SK-N-SH treated with all-trans-retinoic acid at 6 μM for 48 hours (cell line): ENCODE measurements at regions not wholly inside any gene's neighbourhood (a gene's known extent, or its start where the extent isn't known, plus 50 kb on each side); places are given as distances from the start of the nearest gene placed in this dataset.
A peak's percentile ranks its signal among the peaks of the same experiment; 100 is the strongest.

Experiments
- ATAC-seq: fragments of 200-7000 bp; cut with Tn5 transposase; 3 replicates; pipeline ENCODE4 v1.9.1; 2020; ENCODE audit warnings: mild to moderate bottlenecking, moderate library complexity
- BACH2 ChIP-seq: fragments of 250-450 bp; sonication (Bioruptor Pico); IDR thresholded peaks from 2 replicates; pipeline ENCODE4 v1.9.0; 2021; ENCODE audit warnings: mild to moderate bottlenecking, borderline replicate concordance
- CSDC2 ChIP-seq: fragments of 250-450 bp; sonication (Bioruptor Pico); IDR thresholded peaks from 2 replicates; pipeline ENCODE4 v1.5.0; 2020; ENCODE audit warnings: mild to moderate bottlenecking, moderate library complexity
- GLIS3 ChIP-seq: fragments of 250-450 bp; sonication (Bioruptor Pico); IDR thresholded peaks from 2 replicates; pipeline ENCODE4 v1.5.0; 2020; ENCODE audit warnings: mild to moderate bottlenecking, moderate library complexity
- ISL1 ChIP-seq: fragments of 250-450 bp; sonication (Bioruptor Pico); IDR thresholded peaks from 2 replicates; pipeline ENCODE4 v2.1.2; 2022; ENCODE audit warnings: mild to moderate bottlenecking, moderate library complexity
- OSR1 ChIP-seq: fragments of 250-450 bp; sonication (Bioruptor Pico); IDR thresholded peaks from 2 replicates; pipeline ENCODE4 v1.8.0; 2022; ENCODE audit warnings: moderate library complexity, mild to moderate bottlenecking, inconsistent platforms
- PPARA ChIP-seq: fragments of 250-450 bp; sonication (Bioruptor Pico); IDR thresholded peaks from 2 replicates; pipeline ENCODE4 v1.5.0; 2020; ENCODE audit warnings: mild to moderate bottlenecking, borderline replicate concordance
- RARB ChIP-seq: fragments of 250-450 bp; sonication (Bioruptor Pico); IDR thresholded peaks from 2 replicates; pipeline ENCODE4 v1.8.0; 2021; ENCODE audit warnings: mild to moderate bottlenecking, moderate library complexity
- SNAI2 ChIP-seq: fragments of 250-450 bp; sonication (Bioruptor Pico); IDR thresholded peaks from 2 replicates; pipeline ENCODE4 v1.5.0; 2020; ENCODE audit warnings: mild to moderate bottlenecking, moderate library complexity
- TCF4 ChIP-seq: fragments of 250-450 bp; sonication (Bioruptor Pico); IDR thresholded peaks from 2 replicates; pipeline ENCODE4 v1.8.0; 2021; ENCODE audit warnings: mild to moderate bottlenecking, moderate library complexity, borderline replicate concordance
- TOX ChIP-seq: fragments of 250-450 bp; sonication (Bioruptor Pico); IDR thresholded peaks from 2 replicates; pipeline ENCODE4 v1.8.0; 2021; ENCODE audit warnings: mild to moderate bottlenecking, moderate library complexity, borderline replicate concordance
- ZFP3 ChIP-seq: fragments of 250-450 bp; sonication (Bioruptor Pico); IDR thresholded peaks from 2 replicates; pipeline ENCODE4 v1.5.0; 2020; ENCODE audit warnings: mild to moderate bottlenecking, moderate library complexity
- ZNF565 ChIP-seq: fragments of 450-650 bp; formaldehyde crosslinking; conservative IDR thresholded peaks from 2 replicates; pipeline ENCODE4 v1.5.0; 2020; ENCODE audit warnings: low read depth, mild to moderate bottlenecking, moderate library complexity
- ZNF70 ChIP-seq: fragments of 450-650 bp; formaldehyde crosslinking; IDR thresholded peaks from 2 replicates; pipeline ENCODE4 v1.5.0; 2020; ENCODE audit warnings: mild to moderate bottlenecking, moderate library complexity
- ZNF8 ChIP-seq: fragments of 450-650 bp; formaldehyde crosslinking; IDR thresholded peaks from 2 replicates; pipeline ENCODE4 v1.5.0; 2020; ENCODE audit warnings: mild to moderate bottlenecking, moderate library complexity
- TF ChIP-seq, protein P1 (sequence below): fragments of 250-450 bp; sonication (Bioruptor Pico); IDR thresholded peaks from 2 replicates; pipeline ENCODE4 v1.5.1; 2021; ENCODE audit warnings: mild to moderate bottlenecking, moderate library complexity
- TF ChIP-seq, protein P2 (sequence below): fragments of 250-450 bp; sonication (Bioruptor Pico); IDR thresholded peaks from 2 replicates; pipeline ENCODE4 v1.5.1; 2020; ENCODE audit warnings: low read depth, mild to moderate bottlenecking, moderate library complexity
- TF ChIP-seq, protein P3 (sequence below): fragments of 250-450 bp; sonication (Bioruptor Pico); IDR thresholded peaks from 2 replicates; pipeline ENCODE4 v1.5.0; 2020; ENCODE audit warnings: mild to moderate bottlenecking, moderate library complexity
- TF ChIP-seq, protein P4 (sequence below): fragments of 250-450 bp; sonication (Bioruptor Pico); IDR thresholded peaks from 2 replicates; pipeline ENCODE4 v1.8.0; 2021; ENCODE audit warnings: low read depth, mild to moderate bottlenecking, moderate library complexity, borderline replicate concordance
- TF ChIP-seq, protein P5 (sequence below): fragments of 250-450 bp; sonication (Bioruptor Pico); IDR thresholded peaks from 2 replicates; pipeline ENCODE4 v1.8.0; 2020; ENCODE audit warnings: mild to moderate bottlenecking, moderate library complexity, borderline replicate concordance

DNA sequence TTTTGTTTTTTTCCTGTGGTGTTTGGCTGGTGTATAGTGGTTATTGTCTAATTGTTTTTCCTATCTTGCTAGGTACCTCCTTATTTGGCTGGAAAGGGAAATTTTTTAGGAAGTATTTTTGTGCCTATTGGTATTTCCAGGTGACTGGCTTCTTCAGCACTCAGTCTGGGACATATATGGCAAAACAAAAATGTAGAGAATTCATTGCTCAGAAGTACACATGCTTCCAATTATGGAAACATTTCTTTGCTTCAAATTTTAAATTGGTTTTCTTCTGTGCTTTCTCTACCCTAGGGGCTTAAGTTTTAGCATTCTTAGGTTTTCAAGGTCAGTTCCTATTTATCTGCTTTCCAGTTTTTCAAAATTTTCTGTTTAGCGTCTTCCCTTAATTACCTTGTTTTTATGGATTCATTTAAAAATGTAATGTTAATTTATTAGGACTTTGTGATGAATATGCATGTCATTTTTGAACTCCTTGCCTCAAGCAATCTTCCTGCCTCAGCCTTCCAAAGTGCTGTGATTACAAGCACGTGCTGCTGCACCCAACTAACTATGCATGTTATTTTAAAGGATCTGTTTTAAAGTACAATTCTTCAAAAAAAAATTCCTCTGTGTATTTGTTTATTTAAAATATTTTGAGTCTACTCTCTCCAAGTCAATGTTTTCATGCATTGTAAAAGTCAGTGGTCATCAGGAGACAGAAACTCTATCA is 231.9 kb upstream of the DPPA4 start:
- peak; percentile 85 for ATAC-seq
- TF ChIP-seq TCF4 (CRISPR knock-in tag), result no peak
- no peak for TF ChIP-seq GLIS3 (CRISPR knock-in tag)
- TF ChIP-seq ZNF8 (CRISPR knock-in tag), result no peak
- TF ChIP-seq ZNF70 (CRISPR knock-in tag), result no peak
- no peak for TF ChIP-seq ZFP3 (CRISPR knock-in tag)
- TF ChIP-seq, protein P1, sequence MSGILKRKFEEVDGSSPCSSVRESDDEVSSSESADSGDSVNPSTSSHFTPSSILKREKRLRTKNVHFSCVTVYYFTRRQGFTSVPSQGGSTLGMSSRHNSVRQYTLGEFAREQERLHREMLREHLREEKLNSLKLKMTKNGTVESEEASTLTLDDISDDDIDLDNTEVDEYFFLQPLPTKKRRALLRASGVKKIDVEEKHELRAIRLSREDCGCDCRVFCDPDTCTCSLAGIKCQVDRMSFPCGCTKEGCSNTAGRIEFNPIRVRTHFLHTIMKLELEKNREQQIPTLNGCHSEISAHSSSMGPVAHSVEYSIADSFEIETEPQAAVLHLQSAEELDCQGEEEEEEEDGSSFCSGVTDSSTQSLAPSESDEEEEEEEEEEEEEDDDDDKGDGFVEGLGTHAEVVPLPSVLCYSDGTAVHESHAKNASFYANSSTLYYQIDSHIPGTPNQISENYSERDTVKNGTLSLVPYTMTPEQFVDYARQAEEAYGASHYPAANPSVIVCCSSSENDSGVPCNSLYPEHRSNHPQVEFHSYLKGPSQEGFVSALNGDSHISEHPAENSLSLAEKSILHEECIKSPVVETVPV (CRISPR knock-in tag), result no peak
- TF ChIP-seq, protein P2, sequence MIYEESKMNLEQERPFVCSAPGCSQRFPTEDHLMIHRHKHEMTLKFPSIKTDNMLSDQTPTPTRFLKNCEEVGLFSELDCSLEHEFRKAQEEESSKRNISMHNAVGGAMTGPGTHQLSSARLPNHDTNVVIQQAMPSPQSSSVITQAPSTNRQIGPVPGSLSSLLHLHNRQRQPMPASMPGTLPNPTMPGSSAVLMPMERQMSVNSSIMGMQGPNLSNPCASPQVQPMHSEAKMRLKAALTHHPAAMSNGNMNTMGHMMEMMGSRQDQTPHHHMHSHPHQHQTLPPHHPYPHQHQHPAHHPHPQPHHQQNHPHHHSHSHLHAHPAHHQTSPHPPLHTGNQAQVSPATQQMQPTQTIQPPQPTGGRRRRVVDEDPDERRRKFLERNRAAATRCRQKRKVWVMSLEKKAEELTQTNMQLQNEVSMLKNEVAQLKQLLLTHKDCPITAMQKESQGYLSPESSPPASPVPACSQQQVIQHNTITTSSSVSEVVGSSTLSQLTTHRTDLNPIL (CRISPR knock-in tag), result no peak
- TF ChIP-seq TOX (CRISPR knock-in tag), result no peak
- no peak for TF ChIP-seq SNAI2 (CRISPR knock-in tag)
- TF ChIP-seq, protein P3, sequence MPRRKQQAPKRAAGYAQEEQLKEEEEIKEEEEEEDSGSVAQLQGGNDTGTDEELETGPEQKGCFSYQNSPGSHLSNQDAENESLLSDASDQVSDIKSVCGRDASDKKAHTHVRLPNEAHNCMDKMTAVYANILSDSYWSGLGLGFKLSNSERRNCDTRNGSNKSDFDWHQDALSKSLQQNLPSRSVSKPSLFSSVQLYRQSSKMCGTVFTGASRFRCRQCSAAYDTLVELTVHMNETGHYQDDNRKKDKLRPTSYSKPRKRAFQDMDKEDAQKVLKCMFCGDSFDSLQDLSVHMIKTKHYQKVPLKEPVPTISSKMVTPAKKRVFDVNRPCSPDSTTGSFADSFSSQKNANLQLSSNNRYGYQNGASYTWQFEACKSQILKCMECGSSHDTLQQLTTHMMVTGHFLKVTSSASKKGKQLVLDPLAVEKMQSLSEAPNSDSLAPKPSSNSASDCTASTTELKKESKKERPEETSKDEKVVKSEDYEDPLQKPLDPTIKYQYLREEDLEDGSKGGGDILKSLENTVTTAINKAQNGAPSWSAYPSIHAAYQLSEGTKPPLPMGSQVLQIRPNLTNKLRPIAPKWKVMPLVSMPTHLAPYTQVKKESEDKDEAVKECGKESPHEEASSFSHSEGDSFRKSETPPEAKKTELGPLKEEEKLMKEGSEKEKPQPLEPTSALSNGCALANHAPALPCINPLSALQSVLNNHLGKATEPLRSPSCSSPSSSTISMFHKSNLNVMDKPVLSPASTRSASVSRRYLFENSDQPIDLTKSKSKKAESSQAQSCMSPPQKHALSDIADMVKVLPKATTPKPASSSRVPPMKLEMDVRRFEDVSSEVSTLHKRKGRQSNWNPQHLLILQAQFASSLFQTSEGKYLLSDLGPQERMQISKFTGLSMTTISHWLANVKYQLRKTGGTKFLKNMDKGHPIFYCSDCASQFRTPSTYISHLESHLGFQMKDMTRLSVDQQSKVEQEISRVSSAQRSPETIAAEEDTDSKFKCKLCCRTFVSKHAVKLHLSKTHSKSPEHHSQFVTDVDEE (CRISPR knock-in tag), result no peak
- TF ChIP-seq, protein P4, sequence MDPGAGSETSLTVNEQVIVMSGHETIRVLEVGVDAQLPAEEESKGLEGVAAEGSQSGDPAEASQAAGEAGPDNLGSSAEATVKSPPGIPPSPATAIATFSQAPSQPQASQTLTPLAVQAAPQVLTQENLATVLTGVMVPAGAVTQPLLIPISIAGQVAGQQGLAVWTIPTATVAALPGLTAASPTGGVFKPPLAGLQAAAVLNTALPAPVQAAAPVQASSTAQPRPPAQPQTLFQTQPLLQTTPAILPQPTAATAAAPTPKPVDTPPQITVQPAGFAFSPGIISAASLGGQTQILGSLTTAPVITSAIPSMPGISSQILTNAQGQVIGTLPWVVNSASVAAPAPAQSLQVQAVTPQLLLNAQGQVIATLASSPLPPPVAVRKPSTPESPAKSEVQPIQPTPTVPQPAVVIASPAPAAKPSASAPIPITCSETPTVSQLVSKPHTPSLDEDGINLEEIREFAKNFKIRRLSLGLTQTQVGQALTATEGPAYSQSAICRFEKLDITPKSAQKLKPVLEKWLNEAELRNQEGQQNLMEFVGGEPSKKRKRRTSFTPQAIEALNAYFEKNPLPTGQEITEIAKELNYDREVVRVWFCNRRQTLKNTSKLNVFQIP (CRISPR knock-in tag), result no peak
- TF ChIP-seq PPARA (CRISPR knock-in tag), result no peak
- no peak for TF ChIP-seq RARB
- TF ChIP-seq OSR1 (CRISPR knock-in tag), result no peak
- no peak for TF ChIP-seq ZNF565 (CRISPR knock-in tag)
- TF ChIP-seq, protein P5, sequence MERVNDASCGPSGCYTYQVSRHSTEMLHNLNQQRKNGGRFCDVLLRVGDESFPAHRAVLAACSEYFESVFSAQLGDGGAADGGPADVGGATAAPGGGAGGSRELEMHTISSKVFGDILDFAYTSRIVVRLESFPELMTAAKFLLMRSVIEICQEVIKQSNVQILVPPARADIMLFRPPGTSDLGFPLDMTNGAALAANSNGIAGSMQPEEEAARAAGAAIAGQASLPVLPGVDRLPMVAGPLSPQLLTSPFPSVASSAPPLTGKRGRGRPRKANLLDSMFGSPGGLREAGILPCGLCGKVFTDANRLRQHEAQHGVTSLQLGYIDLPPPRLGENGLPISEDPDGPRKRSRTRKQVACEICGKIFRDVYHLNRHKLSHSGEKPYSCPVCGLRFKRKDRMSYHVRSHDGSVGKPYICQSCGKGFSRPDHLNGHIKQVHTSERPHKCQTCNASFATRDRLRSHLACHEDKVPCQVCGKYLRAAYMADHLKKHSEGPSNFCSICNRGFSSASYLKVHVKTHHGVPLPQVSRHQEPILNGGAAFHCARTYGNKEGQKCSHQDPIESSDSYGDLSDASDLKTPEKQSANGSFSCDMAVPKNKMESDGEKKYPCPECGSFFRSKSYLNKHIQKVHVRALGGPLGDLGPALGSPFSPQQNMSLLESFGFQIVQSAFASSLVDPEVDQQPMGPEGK (CRISPR knock-in tag), result no peak
- no peak for TF ChIP-seq CSDC2 (CRISPR knock-in tag)
- TF ChIP-seq BACH2, result no peak

DNA sequence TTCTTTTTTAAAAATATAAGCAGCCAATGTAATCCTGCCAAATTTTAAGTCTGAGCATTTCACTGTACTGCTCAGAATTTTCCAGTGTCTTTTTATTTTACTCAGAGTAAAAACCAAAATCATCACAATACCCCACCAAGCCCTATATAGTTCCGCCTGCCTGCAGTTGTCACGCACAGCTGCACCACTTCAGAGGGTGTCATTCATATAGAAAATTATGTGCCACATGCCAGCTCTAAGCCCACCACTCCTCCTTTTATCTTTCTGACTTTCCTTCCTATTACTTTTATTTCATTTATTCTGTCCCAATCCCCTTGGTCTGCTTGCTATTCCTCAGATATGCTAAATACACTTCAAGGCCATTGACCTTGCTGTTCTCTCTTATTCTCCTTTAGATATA is 233.1 kb upstream of the DPPA4 start:
- TF ChIP-seq, protein P4 (CRISPR knock-in tag), result no peak
- TF ChIP-seq, protein P2 (CRISPR knock-in tag), result no peak
- TF ChIP-seq ISL1 (CRISPR knock-in tag) (no peak), TCF4 (CRISPR knock-in tag) (no peak)
- ATAC-seq, result no peak
